Uterus (tissue), 2 donors: ENCODE measurements at regions not wholly inside any gene's neighbourhood (a gene's known extent, or its start where the extent isn't known, plus 50 kb on each side); places are given as distances from the start of the nearest gene placed in this dataset.

Experiments used
- POLR2A ChIP-seq, 2 donors: fragments of 450-650 bp; IDR thresholded peaks; one replicate each; pipeline ENCODE4 v1.6.1; 2016; ENCODE audit warnings: antibody characterized with exemption in 2 of 2, mild to moderate bottlenecking in 1 of 2, moderate library complexity in 1 of 2
- TF ChIP-seq, protein P1 (sequence below), 4 experiments: fragments of 200-600 bp in 2 of 4; fragments of 450-650 bp in 2 of 4; sonication (generic) in 2 of 4; IDR thresholded peaks; one replicate each; pipeline ENCODE4 v1.5.1; 2016 to 2019; ENCODE audit warnings: antibody characterized with exemption in 4 of 4, mild to moderate bottlenecking in 2 of 4, moderate library complexity in 1 of 4

DNA sequence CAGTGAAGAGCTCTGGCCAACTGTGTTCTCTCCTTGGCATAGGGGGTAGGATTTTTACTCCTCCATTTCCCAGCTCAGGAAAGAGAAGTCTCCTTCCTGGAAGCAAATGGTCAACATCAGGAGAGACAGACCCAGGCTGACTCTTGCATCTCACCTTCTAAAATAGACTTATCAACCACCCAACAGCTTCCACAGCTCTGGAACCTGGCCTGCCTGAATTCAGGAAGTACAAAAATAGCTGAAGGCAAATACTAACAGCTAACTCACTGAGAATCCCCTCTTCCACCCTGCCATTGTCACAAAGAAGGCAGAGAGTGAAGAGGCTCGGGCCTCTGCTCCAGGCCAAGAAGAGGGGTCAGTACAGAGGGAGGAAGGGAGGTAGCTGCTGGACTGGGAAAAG is 213.6 kb downstream of the NXPE2 start:
- TF ChIP-seq, protein P1, sequence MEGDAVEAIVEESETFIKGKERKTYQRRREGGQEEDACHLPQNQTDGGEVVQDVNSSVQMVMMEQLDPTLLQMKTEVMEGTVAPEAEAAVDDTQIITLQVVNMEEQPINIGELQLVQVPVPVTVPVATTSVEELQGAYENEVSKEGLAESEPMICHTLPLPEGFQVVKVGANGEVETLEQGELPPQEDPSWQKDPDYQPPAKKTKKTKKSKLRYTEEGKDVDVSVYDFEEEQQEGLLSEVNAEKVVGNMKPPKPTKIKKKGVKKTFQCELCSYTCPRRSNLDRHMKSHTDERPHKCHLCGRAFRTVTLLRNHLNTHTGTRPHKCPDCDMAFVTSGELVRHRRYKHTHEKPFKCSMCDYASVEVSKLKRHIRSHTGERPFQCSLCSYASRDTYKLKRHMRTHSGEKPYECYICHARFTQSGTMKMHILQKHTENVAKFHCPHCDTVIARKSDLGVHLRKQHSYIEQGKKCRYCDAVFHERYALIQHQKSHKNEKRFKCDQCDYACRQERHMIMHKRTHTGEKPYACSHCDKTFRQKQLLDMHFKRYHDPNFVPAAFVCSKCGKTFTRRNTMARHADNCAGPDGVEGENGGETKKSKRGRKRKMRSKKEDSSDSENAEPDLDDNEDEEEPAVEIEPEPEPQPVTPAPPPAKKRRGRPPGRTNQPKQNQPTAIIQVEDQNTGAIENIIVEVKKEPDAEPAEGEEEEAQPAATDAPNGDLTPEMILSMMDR (IDR thresholded peaks at IDR 0.05): no peak
- TF ChIP-seq POLR2A (IDR thresholded peaks at IDR 0.05): no peak
